NCI-H2029 treated with DMSO at 0.1 percent for 48 hours (cell line): ENCODE measurements at regions not wholly inside any gene's neighbourhood (a gene's known extent, or its start where the extent isn't known, plus 50 kb on each side); places are given as distances from the start of the nearest gene placed in this dataset.
"Not testable (repeated sequence)": the region's sequence is repeated elsewhere in the genome, so short reads cannot be mapped to it uniquely, and the experiment has no call there.

ENCODE experiments used
- DNase-seq: peaks from one replicate; lab custom pipeline; 2025; lab: John Stamatoyannopoulos, UW

- no peak for DNase-seq
These were observed 631.4 kb upstream of the LUZP2 start for GRCh38 chr11:23865341-23865975.

- DNase-seq = no peak
These were observed 630.2 kb upstream of the LUZP2 start for GRCh38 chr11:23866641-23867040.

- no peak for DNase-seq
These were observed 627.2 kb upstream of the LUZP2 start for GRCh38 chr11:23869671-23870070.

GRCh38 chr11:23873406-23873805 lies 623.4 kb upstream of the LUZP2 start:
- DNase-seq = no peak

GRCh38 chr11:23875176-23875850 lies 621.5 kb upstream of the LUZP2 start:
- no peak for DNase-seq

GRCh38 chr11:23883426-23884048 lies 613.3 kb upstream of the LUZP2 start:
- not testable (repeated sequence) for DNase-seq

GRCh38 chr11:23884341-23884740 lies 612.5 kb upstream of the LUZP2 start:
- no peak for DNase-seq

- no peak for DNase-seq
These were observed 611.1 kb upstream of the LUZP2 start for GRCh38 chr11:23885801-23886200.

GRCh38 chr11:23887122-23887521 lies 609.7 kb upstream of the LUZP2 start:
- not testable (repeated sequence) for DNase-seq

GRCh38 chr11:23893126-23893525 lies 603.7 kb upstream of the LUZP2 start:
- DNase-seq = no peak

GRCh38 chr11:23897453-23898286 lies 599.2 kb upstream of the LUZP2 start:
- no peak for DNase-seq

GRCh38 chr11:23903044-23903704 lies 593.7 kb upstream of the LUZP2 start:
- no peak for DNase-seq

- DNase-seq = no peak
These were observed 577.4 kb upstream of the LUZP2 start for GRCh38 chr11:23919455-23919854.

GRCh38 chr11:23923357-23923756 lies 573.5 kb upstream of the LUZP2 start:
- no peak for DNase-seq

GRCh38 chr11:23924226-23924625 lies 572.6 kb upstream of the LUZP2 start:
- DNase-seq = no peak

GRCh38 chr11:23931443-23931842 lies 565.4 kb upstream of the LUZP2 start:
- no peak for DNase-seq

- no peak for DNase-seq
These were observed 564.4 kb upstream of the LUZP2 start for GRCh38 chr11:23932485-23932898.

GRCh38 chr11:23933721-23934120 lies 563.1 kb upstream of the LUZP2 start:
- no peak for DNase-seq

GRCh38 chr11:23934671-23935270 lies 562.1 kb upstream of the LUZP2 start:
- not testable (repeated sequence) for DNase-seq

- not testable (repeated sequence) for DNase-seq
These were observed 554.6 kb upstream of the LUZP2 start for GRCh38 chr11:23942117-23942815.

GRCh38 chr11:23944923-23945322 lies 551.9 kb upstream of the LUZP2 start:
- no peak for DNase-seq
